Erythroblast (primary cell): ENCODE measurements at regions not wholly inside any gene's neighbourhood (a gene's known extent, or its start where the extent isn't known, plus 50 kb on each side); places are given as distances from the start of the nearest gene placed in this dataset.

Source experiments
- GATA1 ChIP-seq: IDR thresholded peaks from 2 replicates; pipeline ENCODE4 v1.6.1; 2011; ENCODE audit warnings: low read depth, mild to moderate bottlenecking, control low read depth, low read length, moderate library complexity
- POLR2A ChIP-seq: IDR thresholded peaks from 2 replicates; pipeline ENCODE4 v1.6.1; 2011; ENCODE audit warnings: mild to moderate bottlenecking, low read length

DNA sequence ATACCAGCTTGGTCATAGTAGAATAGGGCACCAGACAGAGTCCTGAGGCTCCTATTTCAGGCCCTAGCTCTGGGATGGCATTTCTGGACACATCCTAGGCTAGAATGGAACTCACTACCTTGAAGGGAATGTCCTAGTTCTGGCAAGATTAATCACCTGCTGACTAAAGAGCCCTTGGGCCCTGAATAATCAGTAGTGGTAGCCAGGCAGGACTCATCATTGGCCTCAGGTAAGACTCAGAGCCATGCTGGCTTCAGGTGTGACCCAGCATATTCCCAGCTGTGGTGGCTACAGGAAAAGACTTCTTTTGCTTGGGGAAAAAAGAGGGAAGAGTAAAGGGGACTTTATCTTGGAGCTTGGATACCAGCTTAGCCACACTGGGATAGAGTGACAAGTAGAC lies 131.0 kb upstream of the SRD5A2 start:
- TF ChIP-seq POLR2A (no peak), GATA1 (no peak)
